Stimulated activated memory B cell treated with anti-CD40 and anti-IgM and Interleukin-4, amounts not matched to agents 10 μg/mL and 1 μg/mL and 100 μg/mL, for 72 hours (primary cell): ENCODE measurements at regions not wholly inside any gene's neighbourhood (a gene's known extent, or its start where the extent isn't known, plus 50 kb on each side); places are given as distances from the start of the nearest gene placed in this dataset.
A peak's percentile ranks its signal among the peaks of the same experiment; 100 is the strongest.
"Not testable (repeated sequence)": the region's sequence is repeated elsewhere in the genome, so short reads cannot be mapped to it uniquely, and the experiment has no call there.

ENCODE experiments used
- ATAC-seq: fragments of 150-1000 bp; cut with Tn5 transposase; 2 replicates; pipeline ENCODE4 v1.10.0; 2021
- H3K27ac Mint-ChIP-seq: one replicate; pipeline ENCODE4 v1.8.0; 2022; ENCODE audit warnings: mild to moderate bottlenecking, mixed read lengths
- H3K27me3 Mint-ChIP-seq: one replicate; pipeline ENCODE4 v1.8.0; 2022; ENCODE audit warnings: mixed read lengths
- H3K36me3 Mint-ChIP-seq: one replicate; pipeline ENCODE4 v1.8.0; 2022; ENCODE audit warnings: mixed read lengths
- H3K4me1 Mint-ChIP-seq: one replicate; pipeline ENCODE4 v1.8.0; 2022; ENCODE audit warnings: mixed read lengths
- H3K4me3 Mint-ChIP-seq: one replicate; pipeline ENCODE4 v1.8.0; 2022; ENCODE audit warnings: mild to moderate bottlenecking, moderate library complexity, mixed read lengths
- H3K9me3 Mint-ChIP-seq: one replicate; pipeline ENCODE4 v1.8.0; 2022; ENCODE audit warnings: mixed read lengths

DNA sequence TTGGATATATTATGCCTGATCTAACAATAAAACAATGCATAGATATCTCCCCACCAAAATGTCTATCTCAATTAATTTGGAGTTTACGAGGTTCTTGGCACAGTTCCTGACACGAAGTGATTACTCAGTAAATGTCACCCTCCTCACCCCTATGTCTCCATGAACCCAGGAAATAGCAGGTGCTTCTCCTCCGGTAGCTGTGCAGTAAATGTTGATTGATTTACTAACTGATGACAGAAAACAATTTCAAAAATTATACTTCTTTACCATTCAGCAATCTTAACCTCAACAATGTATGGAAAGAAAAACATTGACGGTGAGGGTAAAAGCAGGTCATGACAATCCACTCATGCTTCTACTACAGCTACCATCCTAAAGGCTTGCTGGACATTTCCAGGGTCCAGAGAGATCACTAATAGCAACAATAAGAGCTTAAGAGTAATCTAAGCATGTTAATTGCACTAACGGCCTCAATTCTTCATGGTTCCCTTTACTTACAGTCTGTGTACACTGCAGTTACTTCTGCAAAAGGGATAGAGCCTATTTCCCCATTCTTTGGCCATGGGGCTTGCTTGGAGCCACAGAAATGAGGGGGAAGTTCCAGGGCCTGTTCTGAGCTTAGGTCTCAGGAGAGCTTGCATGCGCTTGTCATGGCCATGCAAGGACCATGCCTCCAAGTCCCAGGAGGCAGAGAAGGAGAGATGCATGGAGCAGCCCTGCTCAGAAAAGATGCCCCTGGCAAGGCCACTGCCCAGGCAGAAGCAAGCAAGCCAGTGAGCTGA lies 222.6 kb downstream of the ATP6V0E2 start:
- H3K27ac Mint-ChIP-seq, H3K4me1 Mint-ChIP-seq, H3K4me3 Mint-ChIP-seq, H3K27me3 Mint-ChIP-seq, H3K36me3 Mint-ChIP-seq, H3K9me3 Mint-ChIP-seq: not testable (repeated sequence)
- ATAC-seq, result peak; percentile 11

DNA sequence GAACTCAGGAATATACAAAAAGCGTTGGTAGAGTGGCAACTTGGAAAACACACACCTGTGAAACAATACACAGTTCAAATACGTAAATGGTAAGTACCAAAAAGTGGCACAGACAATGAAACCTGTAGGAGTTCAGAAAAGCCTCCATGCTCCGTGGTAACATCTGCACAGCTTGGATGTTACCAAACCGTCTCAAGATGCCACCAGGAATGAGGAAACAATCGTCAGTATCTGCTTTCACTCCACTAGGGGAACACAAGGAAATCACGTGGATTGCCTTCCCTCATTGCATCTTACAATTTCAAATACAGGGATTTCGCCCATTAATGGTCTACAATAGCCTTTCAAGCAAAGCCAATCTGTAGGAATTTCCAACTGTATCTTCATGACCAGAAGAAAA lies 224.6 kb upstream of the LRRC61 start:
- not testable (repeated sequence) for H3K27ac Mint-ChIP-seq, H3K27me3 Mint-ChIP-seq, H3K36me3 Mint-ChIP-seq, H3K9me3 Mint-ChIP-seq, ATAC-seq, H3K4me3 Mint-ChIP-seq, H3K4me1 Mint-ChIP-seq

DNA sequence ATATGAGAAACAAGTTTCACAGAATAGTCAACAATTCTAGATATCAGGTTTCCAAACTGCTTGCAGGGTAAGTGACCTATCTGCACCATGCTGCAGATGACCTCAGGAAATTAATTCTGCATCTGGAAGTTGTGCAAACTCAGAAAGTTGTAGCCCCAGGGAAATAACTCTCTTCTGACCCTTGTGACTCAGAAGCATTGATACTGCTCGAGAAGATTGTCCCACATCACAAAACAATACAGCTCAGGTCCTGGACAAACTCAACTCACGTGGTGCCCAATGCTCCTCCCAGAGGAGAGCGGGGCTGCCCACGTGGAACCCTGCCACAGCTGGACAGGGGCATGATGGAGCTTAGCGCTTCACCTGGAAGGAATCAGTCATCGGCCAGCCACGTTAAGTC lies 221.9 kb upstream of the LRRC61 start:
- H3K27me3 Mint-ChIP-seq, H3K27ac Mint-ChIP-seq: not testable (repeated sequence)

DNA sequence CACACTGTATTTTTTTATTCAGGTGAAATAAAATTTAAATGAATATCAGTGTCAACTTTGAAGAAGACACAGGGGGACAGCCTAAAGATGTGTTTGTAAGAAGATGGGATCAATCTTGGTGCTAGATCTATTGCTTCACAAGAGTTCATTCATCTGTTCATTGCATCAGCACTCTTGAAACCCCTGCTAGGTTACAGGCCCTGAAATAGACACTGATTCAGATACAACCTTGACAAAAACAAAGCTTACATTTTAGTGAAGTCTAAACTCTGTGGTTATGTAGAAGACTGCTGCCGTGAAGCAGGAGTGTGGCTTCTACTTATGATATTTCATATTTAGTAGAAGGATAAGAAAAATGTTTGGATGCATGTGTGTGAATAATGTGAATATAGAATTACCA lies 215.9 kb upstream of the LRRC61 start:
- ATAC-seq, H3K9me3 Mint-ChIP-seq, H3K4me3 Mint-ChIP-seq, H3K36me3 Mint-ChIP-seq, H3K4me1 Mint-ChIP-seq, H3K27ac Mint-ChIP-seq: not testable (repeated sequence)
- H3K27me3 Mint-ChIP-seq, result peaks cover 14% of the 10 kb centered on the region

More for the DNA sequence above, 221.9 kb upstream of the LRRC61 start:
- not testable (repeated sequence) for H3K36me3 Mint-ChIP-seq, H3K4me1 Mint-ChIP-seq, H3K4me3 Mint-ChIP-seq, H3K9me3 Mint-ChIP-seq, ATAC-seq

DNA sequence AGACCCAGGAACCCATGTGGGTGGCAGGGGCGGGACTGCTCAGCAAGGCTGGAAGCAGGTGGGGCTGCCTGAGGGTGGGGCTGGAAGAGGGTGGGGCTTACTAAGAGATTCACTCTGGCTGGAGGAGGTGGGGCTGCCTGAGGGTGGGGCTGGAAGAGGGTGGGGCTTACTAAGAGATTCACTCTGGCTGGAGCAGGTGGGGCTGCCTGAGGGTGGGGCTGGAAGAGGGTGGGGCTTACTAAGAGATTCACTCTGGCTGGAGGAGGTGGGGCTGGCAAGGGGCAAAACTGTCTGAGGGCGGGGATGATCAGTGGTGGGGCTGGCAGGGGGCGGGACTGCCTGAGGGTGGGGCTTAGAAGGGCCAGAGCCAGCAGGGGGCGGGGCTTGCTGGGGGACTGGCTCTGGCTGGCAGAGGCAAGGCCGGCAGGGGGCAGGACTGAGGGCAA lies 212.8 kb upstream of the LRRC61 start:
- H3K4me1 Mint-ChIP-seq, H3K9me3 Mint-ChIP-seq, H3K27ac Mint-ChIP-seq, H3K4me3 Mint-ChIP-seq, H3K36me3 Mint-ChIP-seq: not testable (repeated sequence)
- peaks cover 15% of the 10 kb centered on the region for H3K27me3 Mint-ChIP-seq
- ATAC-seq, result peak; percentile 47

DNA sequence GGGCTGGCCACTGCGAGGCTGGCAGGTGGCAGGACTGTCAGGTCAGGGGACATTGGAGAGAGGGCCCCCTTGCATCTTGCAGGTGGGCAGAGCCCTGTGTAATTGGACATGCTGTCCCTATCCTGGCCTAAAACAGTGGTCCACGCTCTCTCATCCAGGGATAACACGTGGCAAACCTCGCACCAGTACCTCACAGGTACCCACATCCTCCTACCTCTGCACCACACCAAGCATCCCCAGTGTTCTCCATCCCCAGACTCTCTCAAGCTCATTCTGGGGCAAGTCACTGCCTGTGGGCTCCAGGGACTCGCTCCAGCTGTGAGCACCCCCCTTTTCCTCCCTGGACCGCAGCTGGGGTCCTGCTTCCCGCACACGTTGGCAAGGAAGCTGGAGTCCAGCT lies 212.3 kb upstream of the LRRC61 start:
- H3K9me3 Mint-ChIP-seq, H3K27ac Mint-ChIP-seq, H3K4me3 Mint-ChIP-seq, ATAC-seq, H3K36me3 Mint-ChIP-seq, H3K4me1 Mint-ChIP-seq: not testable (repeated sequence)
- peaks cover 15% of the 10 kb centered on the region for H3K27me3 Mint-ChIP-seq

DNA sequence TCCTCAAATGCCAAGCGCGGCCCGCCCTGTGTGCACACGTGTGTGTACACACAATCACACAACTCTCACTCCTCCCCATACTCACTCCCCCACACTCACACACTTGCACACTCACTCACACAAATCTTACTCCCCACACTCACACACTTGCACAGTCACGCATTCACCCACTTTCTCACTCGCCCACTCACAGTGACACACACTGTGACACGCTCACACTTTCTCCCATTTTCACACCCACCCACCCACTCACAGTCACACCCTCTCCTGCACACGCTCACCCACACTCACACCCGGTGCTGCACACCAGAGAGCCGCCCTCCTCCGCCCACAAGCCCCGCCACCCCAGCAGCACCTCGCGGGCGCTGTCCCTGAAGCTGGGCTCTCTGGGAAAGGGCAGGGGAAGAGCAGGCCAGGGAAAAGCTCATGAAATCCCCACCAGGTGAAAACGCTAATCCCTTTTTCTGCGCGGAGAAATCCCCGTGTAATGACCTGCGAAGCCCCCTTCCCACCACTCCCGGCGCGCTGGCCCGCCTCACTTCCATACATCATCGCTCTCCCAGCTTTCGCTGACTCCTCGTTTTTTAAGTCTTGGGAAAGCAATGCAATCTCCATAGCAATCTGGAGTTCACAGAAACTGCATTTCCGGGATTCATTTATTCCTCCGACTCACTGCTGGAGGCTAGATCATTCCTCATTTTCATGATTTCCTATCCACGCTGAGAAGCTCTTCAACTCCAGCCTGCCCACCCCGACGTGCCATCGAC lies 211.6 kb upstream of the LRRC61 start:
- H3K36me3 Mint-ChIP-seq, H3K9me3 Mint-ChIP-seq, H3K4me1 Mint-ChIP-seq, H3K27ac Mint-ChIP-seq, H3K4me3 Mint-ChIP-seq, ATAC-seq: not testable (repeated sequence)
- H3K27me3 Mint-ChIP-seq, result peaks cover 15% of the 10 kb centered on the region

DNA sequence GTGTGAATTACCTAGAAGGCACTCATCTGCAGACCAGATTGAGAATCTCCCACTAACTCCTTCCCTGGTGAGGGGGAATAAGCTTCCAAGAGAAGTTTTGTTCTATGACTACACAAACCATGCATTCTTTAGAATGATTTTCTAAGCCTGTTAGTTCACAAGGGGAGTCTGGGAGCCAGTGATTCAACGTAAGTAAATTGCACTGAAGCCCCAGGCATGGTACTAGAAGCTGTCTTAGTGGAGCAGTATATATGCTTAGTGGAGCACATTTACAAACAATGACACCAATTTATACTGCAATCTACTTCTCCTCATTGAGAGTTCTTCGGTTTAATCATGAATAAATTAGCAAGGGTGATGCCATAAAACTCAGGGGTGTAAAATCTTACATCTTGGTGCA lies 209.9 kb upstream of the LRRC61 start:
- not testable (repeated sequence) for H3K9me3 Mint-ChIP-seq, H3K36me3 Mint-ChIP-seq, H3K27ac Mint-ChIP-seq, ATAC-seq, H3K4me1 Mint-ChIP-seq, H3K4me3 Mint-ChIP-seq
- H3K27me3 Mint-ChIP-seq, result peaks cover 15% of the 10 kb centered on the region

DNA sequence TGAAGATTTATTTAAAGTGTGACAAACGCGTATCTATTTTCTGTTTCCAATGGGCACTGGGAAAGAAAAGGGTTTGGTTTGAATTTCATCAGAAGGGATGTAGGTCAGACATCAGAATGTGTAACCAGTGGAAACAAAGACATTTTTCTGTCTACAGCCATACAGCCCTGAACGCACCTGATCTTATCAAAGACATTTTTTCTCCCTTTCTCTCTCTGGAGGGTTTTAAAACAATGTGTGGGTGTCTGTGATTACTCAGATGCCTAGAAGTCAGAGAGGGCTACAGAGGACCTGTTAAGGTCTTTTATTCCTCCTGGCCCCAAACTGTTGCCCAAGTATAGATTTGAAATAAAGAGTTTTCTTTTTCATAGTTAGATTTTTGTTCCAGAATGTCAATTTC lies 208.6 kb upstream of the LRRC61 start:
- H3K36me3 Mint-ChIP-seq, result peaks cover 12% of the 10 kb centered on the region
- not testable (repeated sequence) for ATAC-seq, H3K4me3 Mint-ChIP-seq, H3K27ac Mint-ChIP-seq, H3K9me3 Mint-ChIP-seq, H3K4me1 Mint-ChIP-seq
- peaks cover 15% of the 10 kb centered on the region for H3K27me3 Mint-ChIP-seq

DNA sequence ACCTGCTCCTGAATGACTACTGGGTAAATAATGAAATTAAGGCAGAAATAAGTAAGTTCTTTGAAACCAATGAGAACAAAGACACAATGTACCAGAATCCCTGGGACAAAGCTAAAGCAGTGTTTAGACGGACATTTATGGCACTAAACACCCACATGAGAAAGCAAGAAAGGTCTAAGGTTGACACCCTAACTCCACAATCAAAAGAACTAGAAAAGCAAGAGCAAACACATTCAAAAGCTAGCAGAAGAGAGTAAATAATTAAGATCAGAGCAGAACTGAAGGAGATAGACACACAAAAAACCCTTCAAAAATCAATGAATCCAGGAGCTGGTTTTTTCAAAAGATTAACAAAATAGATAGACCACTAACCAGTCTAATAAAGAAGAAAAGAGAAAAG lies 203.2 kb upstream of the LRRC61 start:
- not testable (repeated sequence) for H3K4me1 Mint-ChIP-seq, H3K9me3 Mint-ChIP-seq, H3K27ac Mint-ChIP-seq, H3K4me3 Mint-ChIP-seq, ATAC-seq, H3K27me3 Mint-ChIP-seq
- H3K36me3 Mint-ChIP-seq, result peaks cover 21% of the 10 kb centered on the region

DNA sequence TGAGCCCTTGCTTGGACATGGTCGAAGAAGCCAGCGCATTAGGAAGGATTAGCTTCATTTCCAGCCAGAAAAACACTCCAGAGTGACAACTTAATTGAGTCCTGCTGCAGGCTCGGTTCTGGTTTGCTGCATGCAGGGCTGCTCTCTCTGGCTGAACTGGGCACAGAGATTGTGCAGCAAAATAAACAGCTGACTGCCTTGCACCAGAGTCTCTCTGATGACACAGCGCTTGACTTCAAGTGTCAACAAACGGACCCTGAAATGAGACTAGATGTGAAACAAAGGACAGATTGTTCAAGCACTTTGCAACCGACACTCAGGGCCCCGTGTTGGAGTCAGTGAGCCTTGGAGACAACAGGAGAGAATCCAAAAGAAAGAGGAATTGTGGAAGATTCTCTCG lies 197.3 kb upstream of the LRRC61 start:
- H3K36me3 Mint-ChIP-seq, H3K4me1 Mint-ChIP-seq, H3K27me3 Mint-ChIP-seq, H3K4me3 Mint-ChIP-seq, H3K27ac Mint-ChIP-seq, H3K9me3 Mint-ChIP-seq, ATAC-seq: not testable (repeated sequence)

DNA sequence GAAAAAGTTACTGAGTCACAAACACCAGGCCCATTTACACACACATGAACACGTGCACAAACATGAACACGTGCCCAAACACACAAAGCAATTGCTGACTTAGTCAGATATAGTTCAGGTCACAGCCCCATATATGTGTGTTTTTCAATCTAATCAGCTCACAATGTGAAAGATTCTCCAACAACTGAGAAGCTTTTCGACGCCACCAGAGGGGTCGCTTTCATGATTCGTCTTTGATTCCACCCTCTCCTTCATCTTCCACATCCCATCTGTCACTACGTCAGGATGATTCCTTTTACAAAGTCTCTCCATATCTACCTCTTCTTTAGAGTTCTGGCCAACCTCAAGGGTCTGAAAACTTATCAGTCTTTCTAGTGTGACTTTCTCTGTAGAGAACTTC lies 188.7 kb upstream of the LRRC61 start:
- H3K4me3 Mint-ChIP-seq, ATAC-seq, H3K27ac Mint-ChIP-seq, H3K9me3 Mint-ChIP-seq, H3K27me3 Mint-ChIP-seq, H3K36me3 Mint-ChIP-seq, H3K4me1 Mint-ChIP-seq: not testable (repeated sequence)

DNA sequence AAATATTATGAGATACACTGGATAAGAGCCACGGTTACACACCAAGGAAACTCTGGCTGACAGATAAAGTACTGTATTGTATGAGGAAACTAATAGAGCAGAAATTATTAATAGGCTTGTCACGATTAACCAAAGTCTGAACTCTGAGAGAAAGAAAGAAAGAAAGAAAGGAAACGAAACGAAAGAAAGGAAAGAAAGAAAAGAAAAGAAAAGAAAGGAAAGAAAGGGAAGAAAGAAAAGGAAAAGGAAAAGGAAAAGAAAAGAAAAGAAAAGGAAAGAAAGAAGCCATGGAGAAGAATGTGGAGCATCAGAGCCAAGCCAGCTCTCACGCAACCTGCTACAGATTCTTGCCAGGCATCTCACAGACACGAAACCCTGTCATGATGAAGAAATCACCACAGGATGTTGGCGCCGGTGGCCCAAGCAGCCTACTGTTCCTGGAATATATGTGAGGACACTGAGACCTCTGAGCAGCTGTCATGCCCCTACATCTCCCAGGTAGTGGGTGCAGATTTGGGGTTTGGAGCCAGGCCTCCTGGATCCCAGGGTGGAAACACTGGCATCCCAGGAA lies 187.4 kb upstream of the LRRC61 start:
- not testable (repeated sequence) for H3K27ac Mint-ChIP-seq, H3K9me3 Mint-ChIP-seq, ATAC-seq, H3K4me1 Mint-ChIP-seq, H3K36me3 Mint-ChIP-seq, H3K27me3 Mint-ChIP-seq, H3K4me3 Mint-ChIP-seq

DNA sequence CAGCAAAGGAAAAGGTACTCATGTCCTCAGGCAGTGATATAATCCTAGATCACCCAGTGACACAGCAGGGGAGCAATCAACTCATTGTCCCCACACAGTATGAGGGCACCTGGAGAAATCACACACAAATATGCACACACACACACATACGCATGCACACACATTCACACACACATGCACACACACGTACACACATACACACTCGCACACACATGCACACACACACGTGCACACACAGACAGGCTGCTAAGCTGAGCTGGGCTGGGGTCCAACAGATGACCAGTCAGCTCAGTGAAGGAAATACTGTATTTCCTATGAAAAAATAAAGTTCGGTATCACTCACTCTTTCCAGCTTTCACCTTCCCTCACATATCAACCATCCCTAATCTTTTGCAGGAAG lies 183.3 kb upstream of the LRRC61 start:
- not testable (repeated sequence) for H3K9me3 Mint-ChIP-seq, H3K27ac Mint-ChIP-seq, H3K4me1 Mint-ChIP-seq, H3K27me3 Mint-ChIP-seq, H3K4me3 Mint-ChIP-seq, ATAC-seq, H3K36me3 Mint-ChIP-seq

DNA sequence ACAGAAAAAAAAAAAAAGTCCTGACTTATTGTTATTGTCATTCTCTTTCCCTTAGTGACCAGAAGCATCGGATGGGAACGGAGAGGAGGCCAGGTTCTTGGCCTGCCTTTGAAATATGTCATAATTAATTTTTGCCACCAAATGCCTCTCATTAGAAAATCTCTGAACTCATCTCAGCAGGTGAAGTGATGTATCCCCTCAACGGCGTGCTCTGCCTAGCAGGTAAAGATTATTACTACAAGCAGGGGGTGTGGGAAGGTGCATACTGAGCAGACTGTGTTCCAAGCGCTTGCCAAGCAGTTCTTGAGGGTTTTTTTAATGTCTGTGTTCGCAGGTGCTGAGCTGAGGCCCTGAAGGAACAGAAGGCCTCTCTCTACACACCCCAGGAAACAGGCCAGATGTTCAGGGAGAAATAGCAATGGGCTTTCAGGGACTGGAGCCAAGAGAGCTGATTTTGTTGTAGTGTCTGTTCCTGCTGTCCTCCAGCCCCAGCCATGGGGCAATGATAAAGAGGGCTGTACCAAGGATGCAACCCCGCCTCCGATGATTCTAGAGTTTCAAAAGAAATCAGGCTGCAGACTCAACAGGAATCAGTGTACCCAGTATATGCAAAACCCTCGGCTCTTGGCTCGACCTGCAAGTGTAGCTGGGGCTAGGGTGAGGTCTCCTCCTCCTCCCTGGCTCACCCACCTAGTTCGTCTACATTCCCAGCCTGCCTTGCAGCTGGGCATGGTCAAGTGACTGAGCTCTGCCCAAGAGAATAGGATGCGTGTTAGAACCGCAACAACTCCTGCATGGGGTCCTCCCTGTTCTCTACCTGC lies 181.4 kb upstream of the LRRC61 start:
- H3K27me3 Mint-ChIP-seq, H3K4me3 Mint-ChIP-seq, H3K9me3 Mint-ChIP-seq, ATAC-seq, H3K27ac Mint-ChIP-seq, H3K4me1 Mint-ChIP-seq, H3K36me3 Mint-ChIP-seq: not testable (repeated sequence)
